ENCODE measurements at regions not wholly inside any gene's neighbourhood (a gene's known extent, or its start where the extent isn't known, plus 50 kb on each side); places are given as distances from the start of the nearest gene placed in this dataset.
A peak's percentile ranks its signal among the peaks of the same experiment; 100 is the strongest.

DNA sequence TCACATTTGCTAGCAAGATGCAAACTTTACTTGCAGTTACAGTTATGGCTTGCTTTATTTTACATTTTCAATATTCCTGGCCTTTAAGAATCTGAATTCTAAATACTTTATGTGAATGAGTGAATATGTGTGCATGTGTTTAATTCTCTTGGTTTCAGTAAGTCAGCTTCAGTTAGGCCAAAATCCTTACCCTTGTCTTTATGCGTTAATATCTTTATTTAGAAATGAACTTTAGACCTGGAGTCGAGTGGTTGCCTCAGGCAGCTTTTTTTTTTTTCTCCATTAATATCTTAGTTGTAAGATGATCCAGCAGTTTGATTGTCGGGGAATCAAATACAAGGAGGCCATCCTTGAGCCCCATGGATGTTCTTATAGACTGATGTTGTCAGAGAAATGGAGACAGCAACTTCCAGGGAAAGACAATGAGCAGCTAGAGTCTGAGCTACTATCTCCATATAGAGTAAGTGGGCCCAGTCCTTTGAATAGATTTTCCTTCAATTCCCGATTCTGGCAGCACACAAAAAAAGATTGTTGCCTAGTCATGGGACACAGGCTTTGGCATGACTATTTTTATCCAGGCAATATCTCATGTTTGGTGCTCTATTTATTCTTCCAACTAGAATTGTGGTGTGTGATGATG lies 398.0 kb downstream of the DHX35 start:
- Histone ChIP-seq H3K27ac (no peak overlapping the region), H3K79me2 (no peaks in the 10 kb centered on the region), H3K36me3 (replicated peaks; ENCODE audit: insufficient read depth, low read depth) (no peaks in the 10 kb centered on the region), H3K9me2 (replicated peaks; ENCODE audit: insufficient read depth) (no peaks in the 10 kb centered on the region), H3K4me1 (ENCODE audit: insufficient read depth) (peaks cover 4% of the 10 kb centered on the region), H3K9me3 (ENCODE audit: low read depth) (no peaks in the 10 kb centered on the region), H3K4me3 (no peak overlapping the region), H3K4me2 (no peak overlapping the region), H3K27me3 (no peaks in the 10 kb centered on the region), H2AFZ (no peak overlapping the region), H4K20me1 (ENCODE audit: insufficient read depth, poor library complexity, severe bottlenecking) (no peaks in the 10 kb centered on the region)
- TF ChIP-seq EZH2phosphoT487 (IDR thresholded peaks at IDR 0.05; ENCODE audit: low read depth, severe bottlenecking, unreplicated experiment) (no peak), EZH2 (IDR thresholded peaks at IDR 0.05; ENCODE audit: borderline replicate concordance) (no peak)
- TF ChIP-seq, protein P1, sequence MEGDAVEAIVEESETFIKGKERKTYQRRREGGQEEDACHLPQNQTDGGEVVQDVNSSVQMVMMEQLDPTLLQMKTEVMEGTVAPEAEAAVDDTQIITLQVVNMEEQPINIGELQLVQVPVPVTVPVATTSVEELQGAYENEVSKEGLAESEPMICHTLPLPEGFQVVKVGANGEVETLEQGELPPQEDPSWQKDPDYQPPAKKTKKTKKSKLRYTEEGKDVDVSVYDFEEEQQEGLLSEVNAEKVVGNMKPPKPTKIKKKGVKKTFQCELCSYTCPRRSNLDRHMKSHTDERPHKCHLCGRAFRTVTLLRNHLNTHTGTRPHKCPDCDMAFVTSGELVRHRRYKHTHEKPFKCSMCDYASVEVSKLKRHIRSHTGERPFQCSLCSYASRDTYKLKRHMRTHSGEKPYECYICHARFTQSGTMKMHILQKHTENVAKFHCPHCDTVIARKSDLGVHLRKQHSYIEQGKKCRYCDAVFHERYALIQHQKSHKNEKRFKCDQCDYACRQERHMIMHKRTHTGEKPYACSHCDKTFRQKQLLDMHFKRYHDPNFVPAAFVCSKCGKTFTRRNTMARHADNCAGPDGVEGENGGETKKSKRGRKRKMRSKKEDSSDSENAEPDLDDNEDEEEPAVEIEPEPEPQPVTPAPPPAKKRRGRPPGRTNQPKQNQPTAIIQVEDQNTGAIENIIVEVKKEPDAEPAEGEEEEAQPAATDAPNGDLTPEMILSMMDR (IDR thresholded peaks at IDR 0.05; ENCODE audit: poor library complexity), result no peak
- 72% methylated on average over 4 of the region's 4 CpGs for WGBS (ENCODE audit: low lambda C conversion rate, missing lambda C conversion rate)
- no peak for DNase-seq (ENCODE audit: low spot score)

DNA sequence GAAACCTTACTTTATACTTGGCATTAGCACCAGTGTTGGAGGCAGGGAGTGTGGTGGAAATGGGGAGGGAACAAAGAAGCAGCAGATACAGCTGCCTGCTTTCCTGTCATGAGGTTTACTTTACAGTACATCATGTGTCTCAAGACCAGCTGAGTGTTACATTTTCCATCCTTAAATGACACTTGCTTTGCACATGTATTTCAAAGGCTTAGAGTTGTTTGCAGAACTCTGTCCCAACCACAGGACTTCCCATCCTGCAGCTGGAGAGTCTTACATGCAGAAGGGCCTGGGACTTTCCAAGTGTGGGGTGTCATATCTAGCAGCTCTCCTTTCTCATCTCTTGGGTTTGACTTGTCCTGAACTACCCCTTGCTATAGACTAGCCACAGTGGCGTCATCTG lies 395.9 kb downstream of the DHX35 start:
- no peaks in the 10 kb centered on the region for H3K9me3 ChIP-seq (ENCODE audit: low read depth)
- H3K27me3 ChIP-seq, result no peaks in the 10 kb centered on the region
- no peak overlapping the region for H3K4me2 ChIP-seq
- H2AFZ ChIP-seq, result no peak overlapping the region
- 80% methylated on average over 1 of the region's 1 CpG for WGBS (ENCODE audit: low lambda C conversion rate, missing lambda C conversion rate)
- H3K27ac ChIP-seq, result peak overlapping the region; percentile 29
- TF ChIP-seq, protein P1 (IDR thresholded peaks at IDR 0.05; ENCODE audit: poor library complexity), result no peak
- TF ChIP-seq EZH2 (IDR thresholded peaks at IDR 0.05; ENCODE audit: borderline replicate concordance) (no peak), EZH2phosphoT487 (IDR thresholded peaks at IDR 0.05; ENCODE audit: low read depth, severe bottlenecking, unreplicated experiment) (no peak)
- H3K4me3 ChIP-seq, result no peak overlapping the region
- H3K4me1 ChIP-seq (ENCODE audit: insufficient read depth), result peaks cover 4% of the 10 kb centered on the region
- peak; percentile 10 for DNase-seq (ENCODE audit: low spot score)
- no peaks in the 10 kb centered on the region for H3K36me3 ChIP-seq (replicated peaks; ENCODE audit: insufficient read depth, low read depth)
- H3K79me2 ChIP-seq, result no peaks in the 10 kb centered on the region
- no peaks in the 10 kb centered on the region for H4K20me1 ChIP-seq (ENCODE audit: insufficient read depth, poor library complexity, severe bottlenecking)
- no peaks in the 10 kb centered on the region for H3K9me2 ChIP-seq (replicated peaks; ENCODE audit: insufficient read depth)

DNA sequence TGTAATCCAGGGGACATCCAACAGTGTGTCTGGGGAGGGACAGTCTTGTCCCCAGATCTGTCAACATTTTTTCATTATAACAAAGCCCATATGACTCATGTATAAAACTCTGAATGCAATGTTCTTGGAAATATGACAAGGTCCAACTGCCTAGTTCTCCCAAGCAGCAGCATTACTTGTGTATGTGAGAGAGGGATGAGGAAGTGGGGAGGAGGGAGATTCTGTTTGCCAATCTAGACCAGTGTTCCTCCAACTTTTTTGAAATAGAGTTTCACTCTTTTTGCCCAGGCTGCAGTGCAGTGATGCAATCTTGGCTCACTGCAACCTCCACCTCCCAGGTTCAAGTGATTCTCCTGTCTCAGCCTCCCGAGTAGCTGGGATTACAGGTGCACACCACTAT lies 394.8 kb downstream of the DHX35 start:
- H3K9me2 ChIP-seq (replicated peaks; ENCODE audit: insufficient read depth), result no peaks in the 10 kb centered on the region
- peaks cover 4% of the 10 kb centered on the region for H3K4me1 ChIP-seq (ENCODE audit: insufficient read depth)
- no peak for TF ChIP-seq EZH2phosphoT487 (IDR thresholded peaks at IDR 0.05; ENCODE audit: low read depth, severe bottlenecking, unreplicated experiment)
- TF ChIP-seq, protein P1 (IDR thresholded peaks at IDR 0.05; ENCODE audit: poor library complexity), result no peak
- no peak for TF ChIP-seq EZH2 (IDR thresholded peaks at IDR 0.05; ENCODE audit: borderline replicate concordance)
- H3K9me3 ChIP-seq (ENCODE audit: low read depth), result no peaks in the 10 kb centered on the region
- no peak overlapping the region for H3K27ac ChIP-seq
- no peak overlapping the region for H3K4me2 ChIP-seq
- no peaks in the 10 kb centered on the region for H3K36me3 ChIP-seq (replicated peaks; ENCODE audit: insufficient read depth, low read depth)
- H4K20me1 ChIP-seq (ENCODE audit: insufficient read depth, poor library complexity, severe bottlenecking), result no peaks in the 10 kb centered on the region
- DNase-seq (ENCODE audit: low spot score), result no peak
- no peak overlapping the region for H2AFZ ChIP-seq
- no peak overlapping the region for H3K4me3 ChIP-seq
- no peaks in the 10 kb centered on the region for H3K79me2 ChIP-seq
- 57% methylated on average over 1 of the region's 1 CpG for WGBS (ENCODE audit: low lambda C conversion rate, missing lambda C conversion rate)
- H3K27me3 ChIP-seq, result no peaks in the 10 kb centered on the region
